ENCODE measurements at regions not wholly inside any gene's neighbourhood (a gene's known extent, or its start where the extent isn't known, plus 50 kb on each side); places are given as distances from the start of the nearest gene placed in this dataset.

DNA sequence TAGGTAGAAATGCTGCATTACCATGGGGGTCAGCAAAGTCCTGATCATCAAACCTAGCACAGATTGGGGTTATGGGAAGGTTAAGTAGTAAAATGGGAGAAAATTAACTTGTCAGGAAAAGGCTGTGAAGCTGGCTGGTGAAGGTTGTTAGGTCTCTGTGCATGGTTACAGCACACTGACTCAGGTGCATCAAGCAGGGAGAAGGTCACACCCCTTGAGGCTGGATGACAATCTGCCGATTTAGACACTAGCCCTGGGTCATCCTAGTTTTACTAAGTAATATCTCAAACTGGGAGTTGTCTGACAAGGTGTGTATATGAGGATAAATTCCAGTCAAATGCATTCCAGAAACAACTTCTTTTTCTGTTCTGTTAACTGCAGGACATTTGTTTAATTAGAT lies 271.1 kb upstream of the LRIG3 start:
- H3K27ac ChIP-seq: no peak overlapping the region
- TF ChIP-seq CTCF (conservative IDR thresholded peaks at IDR 0.05) (no peak), ZFX (IDR thresholded peaks at IDR 0.05) (no peak)

- no peak for TF ChIP-seq ZFX (IDR thresholded peaks at IDR 0.05)
- no peak for TF ChIP-seq CTCF (conservative IDR thresholded peaks at IDR 0.05)
- no peak overlapping the region for H3K27ac ChIP-seq
These were observed 266.1 kb upstream of the LRIG3 start for GRCh38 chr12:59186451-59186850.

DNA sequence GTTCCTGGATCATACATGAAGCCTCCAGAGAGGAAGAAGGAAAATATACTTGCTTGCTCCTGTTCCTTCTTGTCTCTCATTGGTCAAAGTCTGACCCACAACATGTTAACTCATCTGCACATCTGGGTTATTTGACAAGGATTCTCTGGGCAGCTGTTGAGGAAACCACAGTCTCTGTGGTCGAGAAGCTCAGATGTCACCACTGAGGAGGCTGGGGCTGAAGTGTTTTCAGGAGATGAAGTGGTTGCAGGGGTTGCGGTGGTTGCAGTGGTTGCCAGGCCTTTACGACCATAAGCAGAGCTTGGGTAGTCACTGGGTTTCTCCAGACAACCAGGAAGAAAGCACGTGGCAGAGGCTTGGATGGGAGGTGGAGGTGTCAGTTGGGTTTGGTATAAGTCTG lies 265.0 kb upstream of the LRIG3 start:
- TF ChIP-seq ZFX (IDR thresholded peaks at IDR 0.05) (no peak), CTCF (conservative IDR thresholded peaks at IDR 0.05) (no peak)
- no peak overlapping the region for H3K27ac ChIP-seq

DNA sequence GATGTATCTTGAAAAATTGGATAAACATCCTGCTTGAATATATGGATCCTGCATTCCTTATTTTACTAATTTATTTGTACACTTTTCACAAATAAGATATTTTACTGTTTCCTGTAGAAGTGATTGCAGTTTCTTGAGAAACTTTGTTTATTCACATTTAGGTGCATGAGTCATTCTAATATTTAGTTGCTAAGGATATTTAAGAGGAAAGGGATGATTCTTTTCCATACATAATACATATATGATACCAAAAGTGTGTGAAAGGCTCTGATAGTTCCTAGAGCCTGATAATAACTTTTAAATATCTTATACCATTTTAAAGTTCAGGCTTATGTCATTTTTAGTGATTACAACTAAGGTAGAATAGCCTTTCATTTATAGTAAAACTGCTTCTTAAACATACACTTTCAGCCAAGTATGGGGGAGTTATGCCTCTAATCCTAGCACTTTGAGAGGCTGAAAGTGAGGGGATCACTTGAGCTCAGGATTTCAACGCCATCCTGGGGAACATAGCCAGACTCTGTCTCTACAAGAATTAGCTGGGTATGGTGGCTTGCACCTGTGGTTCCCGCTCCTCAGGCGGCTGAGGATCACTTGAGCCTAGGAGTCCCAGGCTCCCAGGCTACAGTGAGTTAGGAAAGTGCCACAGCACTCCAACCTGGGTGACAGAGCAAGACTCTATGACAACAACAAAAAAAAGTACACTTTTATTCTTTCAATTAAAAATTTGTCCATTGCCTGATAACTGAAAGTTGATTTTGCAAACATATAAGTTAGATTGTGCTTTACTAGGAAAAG lies 262.6 kb upstream of the LRIG3 start:
- H3K27ac ChIP-seq: no peak overlapping the region
- TF ChIP-seq ZFX (IDR thresholded peaks at IDR 0.05) (no peak), CTCF (conservative IDR thresholded peaks at IDR 0.05) (no peak)

DNA sequence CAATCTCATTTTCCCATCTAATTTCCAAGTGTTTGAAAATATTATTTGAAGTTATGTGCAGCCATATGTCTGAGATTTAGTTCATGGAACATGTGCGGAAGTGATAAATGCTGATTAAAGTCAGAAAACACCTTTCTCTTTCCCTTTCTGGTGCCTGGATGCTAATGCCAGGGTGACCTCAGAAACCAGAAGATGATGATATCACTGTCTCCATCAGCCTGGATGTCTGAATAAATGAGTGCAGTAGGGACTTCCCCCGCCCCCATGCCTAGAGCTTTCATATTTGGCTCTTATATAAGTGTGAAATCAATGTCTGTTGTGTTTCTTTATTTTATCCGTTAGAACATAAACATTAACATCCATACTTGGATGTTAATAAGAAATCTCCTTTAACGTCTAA lies 261.9 kb upstream of the LRIG3 start:
- TF ChIP-seq ZFX (IDR thresholded peaks at IDR 0.05) (no peak), CTCF (conservative IDR thresholded peaks at IDR 0.05) (no peak)
- no peak overlapping the region for H3K27ac ChIP-seq

- TF ChIP-seq CTCF (conservative IDR thresholded peaks at IDR 0.05) (no peak), ZFX (IDR thresholded peaks at IDR 0.05) (no peak)
- H3K27ac ChIP-seq: no peak overlapping the region
These were observed 261.0 kb upstream of the LRIG3 start for GRCh38 chr12:59181196-59181777.

DNA sequence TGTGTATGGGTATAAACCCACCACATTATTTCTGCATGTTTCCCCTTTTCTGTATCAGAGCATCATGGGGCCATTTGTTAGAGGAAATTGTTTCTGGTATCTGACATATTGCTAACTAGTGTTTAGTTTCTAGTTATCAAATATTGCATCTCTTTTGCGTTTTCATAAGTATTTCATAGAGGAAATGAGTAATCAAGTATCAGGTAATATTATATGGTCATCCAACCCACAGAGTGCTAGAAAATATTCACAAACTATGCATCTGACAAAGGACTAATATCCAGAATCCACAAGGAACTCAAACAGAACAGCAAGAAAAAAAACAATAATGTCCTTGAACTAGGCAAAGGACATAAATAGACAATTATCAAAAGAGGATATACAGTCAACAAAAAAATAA lies 258.9 kb upstream of the LRIG3 start:
- no peak for TF ChIP-seq ZFX (IDR thresholded peaks at IDR 0.05)
- TF ChIP-seq CTCF (conservative IDR thresholded peaks at IDR 0.05): no peak
- no peak overlapping the region for H3K27ac ChIP-seq
